Stimulated activated naive CD4-positive, alpha-beta T cell treated with Interleukin-2 at 50 U/mL for 16 hours (primary cell): ENCODE measurements at regions not wholly inside any gene's neighbourhood (a gene's known extent, or its start where the extent isn't known, plus 50 kb on each side); places are given as distances from the start of the nearest gene placed in this dataset.

Source experiments
- DNase-seq: peaks from one replicate; lab custom pipeline; 2025; lab: John Stamatoyannopoulos, UW

- no peak for DNase-seq
Observed at GRCh38 chr3:170752571-170753155, 117.3 kb downstream of the RPL22L1 start.

- no peak for DNase-seq
Observed at GRCh38 chr3:170751899-170752293, 118.1 kb downstream of the RPL22L1 start.

GRCh38 chr3:170751083-170751898, 118.7 kb downstream of the RPL22L1 start:
- DNase-seq = no peak

- DNase-seq = no peak
Observed at GRCh38 chr3:170750478-170750830, 119.5 kb downstream of the RPL22L1 start.

- DNase-seq = no peak
Observed at GRCh38 chr3:170749765-170750477, 120.1 kb downstream of the RPL22L1 start.

GRCh38 chr3:170749185-170749584, 120.8 kb downstream of the RPL22L1 start:
- DNase-seq = no peak

- DNase-seq = no peak
Observed at GRCh38 chr3:170746175-170746942, 123.6 kb downstream of the RPL22L1 start.

GRCh38 chr3:170745211-170745718, 124.7 kb downstream of the RPL22L1 start:
- DNase-seq = no peak

- no peak for DNase-seq
Observed at GRCh38 chr3:170741756-170742529, 128.1 kb downstream of the RPL22L1 start.

GRCh38 chr3:170740726-170741591, 129.0 kb downstream of the RPL22L1 start:
- no peak for DNase-seq

GRCh38 chr3:170740285-170740684, 129.7 kb downstream of the RPL22L1 start:
- DNase-seq = no peak

GRCh38 chr3:170739410-170739809, 130.6 kb downstream of the RPL22L1 start:
- no peak for DNase-seq

- no peak for DNase-seq
Observed at GRCh38 chr3:170738766-170739165, 131.2 kb downstream of the RPL22L1 start.

GRCh38 chr3:170737498-170738162, 132.4 kb downstream of the RPL22L1 start:
- no peak for DNase-seq

- DNase-seq = no peak
Observed at GRCh38 chr3:170735821-170736220, 134.2 kb downstream of the RPL22L1 start.

GRCh38 chr3:170734735-170735065, 135.3 kb downstream of the RPL22L1 start:
- no peak for DNase-seq

- no peak for DNase-seq
Observed at GRCh38 chr3:170734043-170734734, 135.8 kb downstream of the RPL22L1 start.

GRCh38 chr3:170732660-170733245, 137.2 kb downstream of the RPL22L1 start:
- no peak for DNase-seq

GRCh38 chr3:170731281-170731680, 138.7 kb downstream of the RPL22L1 start:
- DNase-seq = no peak
